ENCODE measurements at regions not wholly inside any gene's neighbourhood (a gene's known extent, or its start where the extent isn't known, plus 50 kb on each side); places are given as distances from the start of the nearest gene placed in this dataset.

- DNase-seq (ENCODE audit: low read depth), result no peak
- no peak for TF ChIP-seq CTCF (IDR thresholded peaks at IDR 0.05; ENCODE audit: insufficient read depth, low read depth, low read length, missing control alignments)
- H3K4me3 ChIP-seq (ENCODE audit: low read length), result no peak overlapping the region
Measured at GRCh38 chr5:89866410-89866809, 543.1 kb downstream of the CETN3 start.

GRCh38 chr5:89864941-89865340 lies 544.6 kb downstream of the CETN3 start:
- H3K4me3 ChIP-seq (ENCODE audit: low read length), result no peak overlapping the region
- peak; percentile 51 for DNase-seq (ENCODE audit: low read depth)
- no peak for TF ChIP-seq CTCF (IDR thresholded peaks at IDR 0.05; ENCODE audit: insufficient read depth, low read depth, low read length, missing control alignments)

DNA sequence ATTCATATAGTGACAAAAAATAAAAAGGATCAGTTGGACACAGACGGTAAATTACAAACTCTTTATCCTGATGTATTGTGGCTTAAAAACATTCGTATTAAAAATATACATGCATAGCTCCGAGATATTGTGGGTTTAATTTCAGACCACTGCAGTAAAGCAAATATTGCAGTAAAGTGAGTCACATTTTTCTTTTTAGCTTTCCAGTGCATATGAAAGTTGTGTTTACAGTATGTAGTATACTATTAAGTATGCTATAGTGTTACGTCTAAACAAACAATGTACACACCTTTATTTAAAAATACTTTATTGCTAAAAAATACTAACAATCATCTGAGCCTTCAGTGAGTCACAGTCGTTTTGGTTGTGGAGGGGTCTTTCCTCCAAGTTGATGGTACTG lies 551.8 kb downstream of the CETN3 start:
- no peak for TF ChIP-seq CTCF (IDR thresholded peaks at IDR 0.05; ENCODE audit: insufficient read depth, low read depth, low read length, missing control alignments)
- no peak overlapping the region for H3K4me3 ChIP-seq (ENCODE audit: low read length)
- DNase-seq (ENCODE audit: low read depth), result no peak

GRCh38 chr5:89855417-89855816 lies 554.1 kb downstream of the CETN3 start:
- DNase-seq (ENCODE audit: low read depth), result no peak
- no peak overlapping the region for H3K4me3 ChIP-seq (ENCODE audit: low read length)
- TF ChIP-seq CTCF (IDR thresholded peaks at IDR 0.05; ENCODE audit: insufficient read depth, low read depth, low read length, missing control alignments), result no peak

GRCh38 chr5:89851911-89852310 lies 557.6 kb downstream of the CETN3 start:
- no peak overlapping the region for H3K4me3 ChIP-seq (ENCODE audit: low read length)
- no peak for TF ChIP-seq CTCF (IDR thresholded peaks at IDR 0.05; ENCODE audit: insufficient read depth, low read depth, low read length, missing control alignments)
- peak; percentile 0 for DNase-seq (ENCODE audit: low read depth)

DNA sequence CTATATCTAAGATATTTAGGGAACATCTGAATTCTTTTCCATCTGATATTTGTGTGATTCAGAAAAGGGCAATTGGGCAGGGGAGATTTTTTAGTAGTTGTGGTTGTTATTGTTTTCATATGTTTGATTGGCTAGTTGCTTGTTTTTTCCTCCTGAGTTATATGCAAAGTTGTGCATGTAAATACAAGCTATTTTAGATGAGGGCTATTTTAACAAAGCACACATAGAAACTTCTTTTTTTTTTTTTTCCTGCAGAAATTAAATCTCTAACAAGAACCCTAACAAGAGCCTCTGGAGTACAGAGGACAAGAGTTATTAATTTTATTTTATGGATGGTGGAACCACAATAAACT lies 559.1 kb downstream of the CETN3 start:
- no peak overlapping the region for H3K4me3 ChIP-seq (ENCODE audit: low read length)
- no peak for TF ChIP-seq CTCF (IDR thresholded peaks at IDR 0.05; ENCODE audit: insufficient read depth, low read depth, low read length, missing control alignments)
- DNase-seq (ENCODE audit: low read depth), result no peak

DNA sequence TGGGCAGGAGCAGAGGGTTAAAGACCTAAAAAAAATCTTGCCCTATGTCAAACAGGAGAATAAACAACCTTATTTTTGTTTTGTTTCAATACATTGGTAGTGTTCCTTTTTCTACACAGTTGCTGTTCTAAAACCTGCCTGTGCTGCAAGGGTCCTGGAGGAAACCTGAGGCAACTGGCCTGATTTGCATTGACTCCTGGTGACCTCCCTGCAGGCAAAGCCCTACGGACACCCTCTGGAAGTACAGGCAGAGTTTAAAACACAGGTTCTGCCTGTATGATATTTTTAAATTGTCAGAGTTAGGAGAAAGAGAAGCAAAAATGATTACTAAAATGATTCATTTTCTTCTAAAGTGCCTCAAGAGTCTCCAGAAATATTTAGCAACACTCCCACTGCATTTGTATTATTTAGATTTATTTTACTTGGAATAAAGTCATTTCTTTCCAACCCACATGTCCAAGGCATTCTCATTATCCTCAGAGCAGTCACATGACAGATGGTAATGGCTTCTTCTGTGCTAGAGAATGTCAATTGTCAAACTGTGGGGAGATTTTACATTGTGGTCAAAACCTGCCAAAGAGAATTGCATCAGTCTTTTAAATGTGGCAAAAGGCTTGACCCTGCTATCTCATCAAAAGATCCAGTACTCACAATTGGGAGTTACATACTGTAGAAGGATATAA lies 559.6 kb downstream of the CETN3 start:
- no peak for TF ChIP-seq CTCF (IDR thresholded peaks at IDR 0.05; ENCODE audit: insufficient read depth, low read depth, low read length, missing control alignments)
- H3K4me3 ChIP-seq (ENCODE audit: low read length), result no peak overlapping the region
- DNase-seq (ENCODE audit: low read depth), result no peak
